H1 (cell line): ENCODE measurements at regions not wholly inside any gene's neighbourhood (a gene's known extent, or its start where the extent isn't known, plus 50 kb on each side); places are given as distances from the start of the nearest gene placed in this dataset.

Source experiments
- CTCF ChIA-PET: fragments of 300-600 bp; sonication (Branson Sonifier 250); formaldehyde crosslinking; loops from one replicate; lab custom pipeline; 2021; ENCODE audit not compliant: partially characterized antibody; lab: Charles Lee
- POLR2A ChIA-PET: fragments of 300-600 bp; sonication (Branson Sonifier 250); formaldehyde crosslinking; loops from one replicate; lab custom pipeline; 2021; ENCODE audit warnings: inconsistent platforms; ENCODE audit not compliant: partially characterized antibody; lab: Charles Lee
- DNase-seq, 2 experiments: peaks; one replicate each; pipeline versions ENCODE4 v3.0.0 to v3.0.0-alpha.2; 2010 to 2022; ENCODE audit warnings: low spot score in 2 of 2, low read depth in 1 of 2, mixed read lengths in 1 of 2
- FAIRE-seq: peaks from 2 replicates; lab custom pipeline; 2011; peaks lifted over from hg19 to GRCh38; lab: Jason Lieb, UNC
- H2AFZ ChIP-seq: 2 replicates; pipeline ENCODE4 v1.8.1; 2012; ENCODE audit warnings: low read length, inconsistent platforms
- H2AK5ac ChIP-seq: 2 replicates; pipeline ENCODE4 v1.6.1; 2013; ENCODE audit warnings: low read depth, low read length
- H2BK120ac ChIP-seq: replicated peaks from 2 replicates; pipeline ENCODE3; 2013; ENCODE audit warnings: low read depth, low read length, inconsistent platforms
- H2BK12ac ChIP-seq: 2 replicates; pipeline ENCODE4 v1.6.1; 2013; ENCODE audit warnings: low read depth, low read length
- H2BK15ac ChIP-seq: 2 replicates; pipeline ENCODE4 v1.6.1; 2013; ENCODE audit warnings: low read length
- H2BK20ac ChIP-seq: 2 replicates; pipeline ENCODE4 v1.6.1; 2013; ENCODE audit warnings: low read length
- H2BK5ac ChIP-seq: 2 replicates; pipeline ENCODE4 v1.6.1; 2013; ENCODE audit warnings: low read depth, low read length
- H3K14ac ChIP-seq: 2 replicates; pipeline ENCODE4 v1.6.1; 2013; ENCODE audit warnings: inconsistent platforms; ENCODE audit not compliant: insufficient read length
- H3K18ac ChIP-seq: 2 replicates; pipeline ENCODE4 v1.6.1; 2013; ENCODE audit warnings: low read length; ENCODE audit errors: extremely low read depth
- H3K23ac ChIP-seq: 2 replicates; pipeline ENCODE4 v1.6.1; 2013; ENCODE audit warnings: inconsistent platforms; ENCODE audit not compliant: insufficient read length
- H3K23me2 ChIP-seq: 2 replicates; pipeline ENCODE4 v1.6.1; 2013; ENCODE audit warnings: low read depth, low read length
- H3K27ac ChIP-seq: 2 replicates; pipeline ENCODE4 v1.6.1; 2011; ENCODE audit warnings: low read depth, low read length, inconsistent platforms
- H3K27me3 ChIP-seq, 4 experiments: replicated peaks in 1 of 4; 1 replicate in 1 of 4; 2 replicates in 3 of 4; pipeline versions ENCODE4 v1.6.1 to v1.8.1; 2011 to 2013; ENCODE audit warnings: low read length in 3 of 4, mild to moderate bottlenecking in 3 of 4, inconsistent platforms in 2 of 4, mixed read lengths in 2 of 4, moderate library complexity in 1 of 4; ENCODE audit not compliant: control insufficient read depth in 3 of 4, insufficient read depth in 3 of 4; ENCODE audit errors: extremely low read depth in 1 of 4
- H3K36me3 ChIP-seq, 4 experiments: 2 replicates each; pipeline versions ENCODE4 v1.6.1 to v1.8.1; 2011 to 2013; ENCODE audit warnings: mild to moderate bottlenecking in 4 of 4, low read length in 3 of 4, moderate library complexity in 2 of 4, control low read depth in 1 of 4, inconsistent platforms in 1 of 4; ENCODE audit not compliant: insufficient read depth in 4 of 4, control insufficient read depth in 2 of 4
- H3K4ac ChIP-seq: replicated peaks from 2 replicates; pipeline ENCODE3; 2013; ENCODE audit warnings: low read length, low read depth, mixed read lengths, inconsistent platforms; ENCODE audit not compliant: insufficient read length
- H3K4me1 ChIP-seq, 4 experiments: replicated peaks in 1 of 4; 1 replicate in 1 of 4; 2 replicates in 3 of 4; pipeline versions ENCODE4 v1.6.1 to v1.8.1; 2011 to 2013; ENCODE audit warnings: low read length in 3 of 4, inconsistent platforms in 2 of 4, mixed read lengths in 1 of 4; ENCODE audit not compliant: insufficient read depth in 4 of 4, control insufficient read depth in 3 of 4
- H3K4me2 ChIP-seq, 2 experiments: 2 replicates each; pipeline versions ENCODE4 v1.6.1 to v1.8.1; 2011 to 2013; ENCODE audit warnings: low read depth in 2 of 2, low read length in 2 of 2, control low read depth in 1 of 2, inconsistent platforms in 1 of 2, mild to moderate bottlenecking in 1 of 2; ENCODE audit not compliant: insufficient read depth in 1 of 2
- H3K4me3 ChIP-seq, 4 experiments: fragments of 200-600, 300-600 bp in 1 of 4; sonication (generic), shearing (Covaris generic), sonication (Bioruptor Twin) in 1 of 4; 2 replicates each; pipeline versions ENCODE4 v1.5.1 to v1.8.1; 2011 to 2016; ENCODE audit warnings: low read length in 4 of 4, low read depth in 3 of 4, control low read depth in 2 of 4, inconsistent platforms in 2 of 4, mild to moderate bottlenecking in 2 of 4, mixed read lengths in 1 of 4, moderate library complexity in 1 of 4; ENCODE audit not compliant: insufficient read depth in 2 of 4; ENCODE audit errors: extremely low read depth in 1 of 4
- H3K56ac ChIP-seq: replicated peaks from 2 replicates; pipeline ENCODE3; 2013; ENCODE audit warnings: low read depth, mild to moderate bottlenecking, mixed read lengths, low read length, inconsistent platforms; ENCODE audit not compliant: insufficient read length
- H3K79me1 ChIP-seq: 2 replicates; pipeline ENCODE4 v1.6.1; 2013; ENCODE audit warnings: low read depth, low read length, control low read depth
- H3K79me2 ChIP-seq, 2 experiments: 2 replicates each; pipeline versions ENCODE4 v1.6.1 to v1.8.1; 2012 to 2013; ENCODE audit warnings: low read length in 2 of 2, mild to moderate bottlenecking in 2 of 2, inconsistent platforms in 1 of 2; ENCODE audit not compliant: insufficient read depth in 2 of 2, control insufficient read depth in 1 of 2
- H3K9ac ChIP-seq, 4 experiments: replicated peaks in 1 of 4; 1 replicate in 1 of 4; 2 replicates in 3 of 4; pipeline versions ENCODE4 v1.6.1 to v1.8.1; 2011 to 2013; ENCODE audit warnings: low read depth in 3 of 4, low read length in 3 of 4, control low read depth in 2 of 4, mild to moderate bottlenecking in 2 of 4, moderate library complexity in 2 of 4, inconsistent platforms in 1 of 4; ENCODE audit errors: extremely low read depth in 1 of 4
- H3K9me3 ChIP-seq, 2 experiments: 2 replicates each; pipeline versions ENCODE4 v1.6.1 to v1.8.1; 2012 to 2013; ENCODE audit warnings: mild to moderate bottlenecking in 2 of 2, moderate library complexity in 2 of 2, control low read depth in 1 of 2, inconsistent platforms in 1 of 2, low read depth in 1 of 2, low read length in 1 of 2, mixed read lengths in 1 of 2; ENCODE audit not compliant: insufficient read depth in 2 of 2
- H4K20me1 ChIP-seq, 2 experiments: replicated peaks in 1 of 2; 2 replicates each; pipeline versions ENCODE3 to v1.8.1; 2011 to 2013; ENCODE audit warnings: inconsistent platforms in 2 of 2, low read length in 2 of 2, mild to moderate bottlenecking in 1 of 2; ENCODE audit not compliant: insufficient read depth in 2 of 2, control insufficient read depth in 1 of 2
- H4K5ac ChIP-seq: 2 replicates; pipeline ENCODE4 v1.6.1; 2013; ENCODE audit warnings: low read length, low read depth, mixed read lengths, inconsistent platforms; ENCODE audit not compliant: insufficient read length
- H4K8ac ChIP-seq: 2 replicates; pipeline ENCODE4 v1.8.0; 2013; ENCODE audit warnings: mild to moderate bottlenecking, moderate library complexity, low read length, inconsistent platforms; ENCODE audit not compliant: insufficient read depth; ENCODE audit errors: extremely low read depth
- H4K91ac ChIP-seq: replicated peaks from 2 replicates; pipeline ENCODE3; 2013; ENCODE audit warnings: low read length, mixed read lengths, inconsistent platforms; ENCODE audit not compliant: insufficient read length
- KDM1A ChIP-seq: fragments of 200-600, 300-600 bp; sonication (generic); IDR thresholded peaks from 2 replicates; pipeline ENCODE4 v1.7.1; 2016; ENCODE audit warnings: mild to moderate bottlenecking, low read length, borderline replicate concordance
- MAX ChIP-seq: IDR thresholded peaks from 2 replicates; pipeline ENCODE4 v1.6.1; 2012; ENCODE audit warnings: inconsistent platforms
- WGBS, 2 experiments: shearing (Covaris generic) in 1 of 2; methylation state at CpG; one replicate each; pipeline versions ENCODE4 v1.1.6 to v1.1.7; 2013 to 2015; ENCODE audit warnings: low lambda C conversion rate in 2 of 2, mixed read lengths in 2 of 2, inconsistent platforms in 1 of 2, low coverage in 1 of 2, missing lambda C conversion rate in 1 of 2; ENCODE audit not compliant: insufficient replicate concordance in 2 of 2, insufficient coverage in 1 of 2, insufficient read length in 1 of 2; ENCODE audit errors: extremely low coverage in 1 of 2, missing lambda C conversion rate in 1 of 2; 5-methylcytosine and 5-hydroxymethylcytosine counted together

- Histone ChIP-seq H3K9me3 (no peaks in the 10 kb centered on the region), H3K23ac (no peak overlapping the region), H2BK20ac (no peak overlapping the region), H4K8ac (no peak overlapping the region), H2AFZ (no peak overlapping the region), H2BK12ac (no peak overlapping the region), H3K4me3 (no peak overlapping the region), H2BK120ac (no peak overlapping the region), H3K23me2 (no peaks in the 10 kb centered on the region), H3K27me3 (peaks cover 0 to 4% (median 0%) of the 10 kb centered on the region in 4 experiments; a peak in 2 of 7 replicates), H4K91ac (no peak overlapping the region), H3K9ac (no peak overlapping the region), H4K20me1 (peaks cover 0 to 2% of the 10 kb centered on the region in 2 experiments), H3K36me3 (no peaks in the 10 kb centered on the region), H2BK15ac (0 out of 2 replicates have a peak overlapping the region, but pooled peaks have one; percentile 16), H3K27ac (no peak overlapping the region), H3K4me2 (no peak overlapping the region), H3K79me2 (no peaks in the 10 kb centered on the region), H3K14ac (no peak overlapping the region), H3K79me1 (no peaks in the 10 kb centered on the region), H3K18ac (no peak overlapping the region), H2BK5ac (no peak overlapping the region), H4K5ac (no peak overlapping the region), H3K56ac (no peak overlapping the region), H2AK5ac (no peak overlapping the region), H3K4ac (no peak overlapping the region), H3K4me1 (peaks cover 0 to 7% (median 2%) of the 10 kb centered on the region in 4 experiments; a peak in 2 of 7 replicates)
- ChIA-PET CTCF (interaction anchor here (0.6 to 1.3 kb wide), 2 partner anchors 10 to 93 kb away, joined by 3 read pairs; no protein-coding TSS in a partner anchor), POLR2A (no interaction called here)
- whole genome bisulfite sequencing, 2 experiments, result 92% methylated on average over 5 of the region's 5 CpGs; no CpG with 5 or more reads in 1 of the 2 experiments
- TF ChIP-seq KDM1A (no peak), MAX (no peak)
- DNase-seq (no peak), FAIRE-seq (no peak)
Observed at GRCh38 chr6:1203546-1203945, 108.4 kb upstream of the FOXQ1 start.
